ENCODE measurements at regions not wholly inside any gene's neighbourhood (a gene's known extent, or its start where the extent isn't known, plus 50 kb on each side); places are given as distances from the start of the nearest gene placed in this dataset.

GRCh38 chr3:177833332-177833731, 636.0 kb upstream of the TBL1XR1 start:
- no peak; the same call in 2 of the 3 replicates for ATAC-seq
- TF ChIP-seq TOX (CRISPR knock-in tag; IDR thresholded peaks at IDR 0.05; ENCODE audit: borderline replicate concordance) (no peak), ISL1 (CRISPR knock-in tag; IDR thresholded peaks at IDR 0.05) (peak; percentile 13; the same call in 1 of the 2 replicates)

GRCh38 chr3:177835008-177835407, 637.7 kb upstream of the TBL1XR1 start:
- peak; percentile 90 for ATAC-seq

GRCh38 chr3:177835917-177836316, 638.6 kb upstream of the TBL1XR1 start:
- TF ChIP-seq PATZ1 (CRISPR knock-in tag; IDR thresholded peaks at IDR 0.05; ENCODE audit: borderline replicate concordance) (no peak), TOX (CRISPR knock-in tag; IDR thresholded peaks at IDR 0.05; ENCODE audit: borderline replicate concordance) (peak; percentile 41; the same call in 1 of the 2 replicates)
- ATAC-seq: peak; percentile 53

More at GRCh38 chr3:177835008-177835407, 637.7 kb upstream of the TBL1XR1 start:
- TF ChIP-seq SNAI2 (CRISPR knock-in tag; IDR thresholded peaks at IDR 0.05) (no peak), PPARA (CRISPR knock-in tag; IDR thresholded peaks at IDR 0.05; ENCODE audit: borderline replicate concordance) (no peak), ARNTL (CRISPR knock-in tag; IDR thresholded peaks at IDR 0.05; ENCODE audit: borderline replicate concordance, low read depth) (no peak), ISL1 (CRISPR knock-in tag; IDR thresholded peaks at IDR 0.05) (peak; percentile 45), TCF4 (CRISPR knock-in tag; IDR thresholded peaks at IDR 0.05; ENCODE audit: borderline replicate concordance) (no peak), ZFP30 (CRISPR knock-in tag; IDR thresholded peaks at IDR 0.05) (no peak), TOX (CRISPR knock-in tag; IDR thresholded peaks at IDR 0.05; ENCODE audit: borderline replicate concordance) (peak; percentile 87), OSR1 (CRISPR knock-in tag; IDR thresholded peaks at IDR 0.05) (no peak), PATZ1 (CRISPR knock-in tag; IDR thresholded peaks at IDR 0.05; ENCODE audit: borderline replicate concordance) (peak; percentile 64; the same call in 1 of the 2 replicates), CREB5 (CRISPR knock-in tag; IDR thresholded peaks at IDR 0.05; ENCODE audit: low read depth) (no peak), ZNF565 (CRISPR knock-in tag; conservative IDR thresholded peaks at IDR 0.05; ENCODE audit: low read depth) (no peak), ZFP3 (CRISPR knock-in tag; IDR thresholded peaks at IDR 0.05) (no peak), ZC3H10 (CRISPR knock-in tag; IDR thresholded peaks at IDR 0.05) (peak; percentile 68; the same call in 1 of the 2 replicates), TSHZ2 (CRISPR knock-in tag; IDR thresholded peaks at IDR 0.05) (no peak)

GRCh38 chr3:177836671-177837070, 639.4 kb upstream of the TBL1XR1 start:
- TF ChIP-seq CSRNP3 (CRISPR knock-in tag; IDR thresholded peaks at IDR 0.05) (no peak), ZFP30 (CRISPR knock-in tag; IDR thresholded peaks at IDR 0.05) (no peak), CREB5 (CRISPR knock-in tag; IDR thresholded peaks at IDR 0.05; ENCODE audit: low read depth) (no peak), ZFP3 (CRISPR knock-in tag; IDR thresholded peaks at IDR 0.05) (no peak), SNAI2 (CRISPR knock-in tag; IDR thresholded peaks at IDR 0.05) (no peak), TOX (CRISPR knock-in tag; IDR thresholded peaks at IDR 0.05; ENCODE audit: borderline replicate concordance) (no peak), CSDC2 (CRISPR knock-in tag; IDR thresholded peaks at IDR 0.05) (no peak)
- no peak for ATAC-seq

Data from SK-N-SH treated with all-trans-retinoic acid at 6 μM for 48 hours (cell line).